HG03135 (cell line): ENCODE measurements at regions not wholly inside any gene's neighbourhood (a gene's known extent, or its start where the extent isn't known, plus 50 kb on each side); places are given as distances from the start of the nearest gene placed in this dataset.
"Not testable (repeated sequence)": the region's sequence is repeated elsewhere in the genome, so short reads cannot be mapped to it uniquely, and the experiment has no call there.

Source experiments
- ATAC-seq: cut with Tn5 transposase; IDR thresholded peaks from one replicate; pipeline ENCODE4 v1.9.1; 2021; ENCODE audit warnings: mild to moderate bottlenecking, moderate library complexity; ENCODE audit not compliant: unreplicated experiment

- no peak for ATAC-seq
Observed at GRCh38 chr1:164087906-164088453, 471.0 kb upstream of the PBX1 start.

DNA sequence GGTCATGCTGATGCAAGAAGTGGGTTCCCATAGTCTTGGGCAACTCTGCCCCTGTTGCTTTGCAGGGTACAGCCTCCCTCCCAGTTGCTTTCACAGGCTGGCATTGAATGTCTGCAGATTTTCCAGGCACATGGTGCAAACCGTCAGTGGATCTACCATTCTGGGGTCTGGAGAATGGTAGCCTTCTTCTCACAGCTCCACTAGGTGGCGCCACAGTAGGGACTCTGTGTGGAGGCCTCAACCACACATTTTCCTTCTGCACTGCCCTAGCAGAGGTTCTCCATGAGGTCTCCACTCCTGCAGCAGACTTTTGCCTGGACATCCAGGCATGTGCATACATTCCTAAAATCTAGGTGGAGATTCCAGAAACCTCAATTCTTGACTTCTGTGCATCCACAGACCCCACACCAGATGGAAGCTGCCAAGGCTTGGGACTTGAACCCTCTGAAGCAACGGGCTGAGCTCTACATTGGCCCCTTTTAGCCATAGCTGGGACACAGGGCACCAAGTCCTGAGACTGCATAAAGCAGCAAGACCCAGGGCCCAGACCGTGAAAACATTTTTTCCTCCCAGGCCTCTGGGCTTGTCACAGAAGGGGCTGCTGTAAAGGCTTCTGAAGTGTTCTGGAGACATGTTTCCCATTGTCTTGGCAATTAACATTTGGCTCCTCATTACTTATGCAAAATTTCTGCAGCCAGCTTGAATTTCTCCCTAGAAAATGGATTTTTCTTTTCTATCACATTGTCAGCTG is 466.2 kb upstream of the PBX1 start:
- ATAC-seq: no peak

DNA sequence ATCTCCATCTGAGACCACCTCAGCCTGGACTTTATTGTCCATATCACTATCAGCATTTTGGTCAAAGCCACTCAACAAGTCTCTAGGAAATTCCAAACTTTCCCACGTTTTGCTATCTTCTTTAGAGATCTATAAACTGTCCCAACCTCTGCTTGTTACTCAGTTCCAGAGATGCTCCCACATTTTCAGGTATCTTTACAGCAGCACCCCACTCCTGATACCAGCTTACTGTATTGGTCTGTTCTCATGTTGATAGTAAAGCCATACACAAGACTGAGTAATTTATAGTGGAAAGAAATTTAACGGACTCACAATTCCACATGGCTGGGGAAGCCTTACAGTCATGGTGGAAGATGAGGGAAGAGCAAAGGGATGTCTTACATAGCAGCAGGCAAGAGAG is 465.4 kb upstream of the PBX1 start:
- ATAC-seq: no peak

DNA sequence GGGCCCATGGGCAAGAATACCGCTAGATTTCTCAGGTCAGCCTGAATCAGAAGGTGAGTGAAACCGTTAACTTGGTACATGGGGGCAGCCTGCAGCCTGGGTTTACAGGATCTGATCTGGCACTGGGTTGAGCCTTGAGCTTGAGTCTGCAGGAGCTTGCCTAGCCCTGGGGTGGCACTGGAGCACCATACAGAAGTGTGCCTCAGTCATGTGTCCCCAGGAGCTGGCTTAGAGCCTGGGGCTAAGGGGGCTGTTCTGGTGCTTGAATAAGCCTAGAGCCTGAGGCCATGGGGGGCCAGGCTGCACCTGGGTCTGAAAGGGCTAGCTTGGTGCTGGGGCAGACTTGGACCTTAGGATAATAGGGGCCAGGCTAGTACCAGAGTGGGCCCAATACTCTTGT is 457.2 kb upstream of the PBX1 start:
- ATAC-seq: no peak

GRCh38 chr1:164131949-164132348 is 427.0 kb upstream of the PBX1 start:
- no peak for ATAC-seq

DNA sequence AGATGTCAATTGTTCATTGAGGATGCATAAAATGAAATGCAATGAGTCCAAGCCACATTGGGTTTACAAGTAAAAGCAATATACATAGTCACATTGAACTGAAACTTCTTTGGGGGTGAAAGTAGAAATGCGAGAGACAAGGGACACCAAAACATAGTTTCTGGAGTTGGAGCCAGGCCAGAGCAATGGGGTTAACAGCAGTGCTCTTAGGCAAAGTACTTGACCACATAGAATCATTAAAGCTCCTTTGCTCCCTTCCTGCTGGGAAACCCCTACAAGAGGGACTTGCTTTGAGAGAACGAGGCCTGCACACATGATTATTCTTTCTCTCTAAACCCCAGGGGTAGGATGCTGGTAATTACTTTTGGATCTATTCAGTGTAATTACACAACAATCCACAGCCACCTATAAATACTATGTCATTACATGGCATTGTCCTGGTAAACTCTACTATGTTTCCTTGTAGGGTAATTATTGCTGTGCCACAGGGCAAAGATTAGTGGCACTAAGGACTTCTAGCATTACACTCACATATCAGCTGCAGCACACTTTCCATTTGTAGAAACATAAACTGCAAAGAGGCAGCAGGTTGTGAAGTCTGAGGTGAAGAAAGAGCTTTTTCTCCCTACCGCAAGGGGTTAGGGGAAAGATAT is 421.6 kb upstream of the PBX1 start:
- no peak for ATAC-seq

DNA sequence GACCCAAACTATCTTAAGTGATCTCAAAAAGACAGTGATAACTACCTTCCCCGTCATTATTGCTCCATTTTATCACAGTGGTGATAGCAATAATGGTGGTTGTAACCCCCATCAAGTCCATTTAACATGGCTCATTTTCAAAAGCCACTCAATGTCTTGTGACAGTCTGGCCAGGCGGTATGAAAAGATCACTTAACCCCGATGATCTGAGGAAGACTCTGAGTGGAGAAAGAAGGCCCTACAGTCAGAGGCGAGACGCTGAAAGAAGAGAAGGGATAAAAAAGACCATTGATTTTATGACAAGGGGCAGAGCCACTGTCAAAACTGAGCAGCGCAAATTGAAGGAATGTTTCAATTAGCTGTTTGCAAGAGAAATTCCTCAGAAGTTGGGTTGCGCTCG is 417.2 kb upstream of the PBX1 start:
- ATAC-seq: no peak

DNA sequence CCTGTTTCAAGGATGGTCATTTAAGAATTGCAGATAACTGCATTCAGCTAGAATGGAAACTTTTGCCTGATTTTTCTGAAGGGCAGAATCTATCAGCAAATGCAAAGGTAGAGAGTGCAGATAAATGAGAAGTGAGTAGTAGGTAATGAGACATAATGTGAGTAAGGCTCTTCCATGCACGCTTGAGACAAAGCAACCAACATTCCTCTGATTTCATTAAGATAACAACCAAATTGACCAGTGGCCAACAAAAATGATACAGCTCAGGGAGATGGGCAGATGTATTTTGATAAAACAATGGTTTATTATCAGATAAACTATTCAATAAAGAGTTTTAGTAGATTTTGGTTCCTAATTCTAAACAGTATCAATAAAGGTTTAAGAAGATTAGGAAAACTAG is 404.4 kb upstream of the PBX1 start:
- no peak for ATAC-seq

- ATAC-seq: no peak
Observed at GRCh38 chr1:164155347-164155746, 403.6 kb upstream of the PBX1 start.

- no peak for ATAC-seq
Observed at GRCh38 chr1:164163289-164163849, 395.6 kb upstream of the PBX1 start.

GRCh38 chr1:164165466-164165865 is 393.5 kb upstream of the PBX1 start:
- no peak for ATAC-seq

- ATAC-seq: not testable (repeated sequence)
Observed at GRCh38 chr1:164166454-164166853, 392.5 kb upstream of the PBX1 start.

DNA sequence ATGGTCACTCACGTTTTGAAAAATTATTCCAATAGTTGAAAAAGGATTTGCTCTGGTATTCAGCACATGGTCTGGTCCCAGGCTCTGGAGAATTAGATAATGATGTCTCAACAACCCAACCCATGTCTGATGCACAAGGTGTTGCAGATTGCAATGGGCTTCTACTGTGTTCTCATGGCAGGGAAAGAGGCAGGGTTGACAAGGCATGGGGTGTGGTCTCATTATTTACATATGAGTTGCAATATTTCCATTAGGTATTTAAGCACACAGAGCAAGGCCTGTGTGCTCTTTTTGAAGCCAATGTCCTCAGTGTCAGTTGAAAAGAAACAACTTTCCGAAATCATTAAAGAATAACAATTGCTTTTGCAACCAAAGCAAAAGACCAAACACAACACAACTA is 381.9 kb upstream of the PBX1 start:
- ATAC-seq: no peak

- ATAC-seq: no peak
Observed at GRCh38 chr1:164180824-164181223, 378.2 kb upstream of the PBX1 start.

DNA sequence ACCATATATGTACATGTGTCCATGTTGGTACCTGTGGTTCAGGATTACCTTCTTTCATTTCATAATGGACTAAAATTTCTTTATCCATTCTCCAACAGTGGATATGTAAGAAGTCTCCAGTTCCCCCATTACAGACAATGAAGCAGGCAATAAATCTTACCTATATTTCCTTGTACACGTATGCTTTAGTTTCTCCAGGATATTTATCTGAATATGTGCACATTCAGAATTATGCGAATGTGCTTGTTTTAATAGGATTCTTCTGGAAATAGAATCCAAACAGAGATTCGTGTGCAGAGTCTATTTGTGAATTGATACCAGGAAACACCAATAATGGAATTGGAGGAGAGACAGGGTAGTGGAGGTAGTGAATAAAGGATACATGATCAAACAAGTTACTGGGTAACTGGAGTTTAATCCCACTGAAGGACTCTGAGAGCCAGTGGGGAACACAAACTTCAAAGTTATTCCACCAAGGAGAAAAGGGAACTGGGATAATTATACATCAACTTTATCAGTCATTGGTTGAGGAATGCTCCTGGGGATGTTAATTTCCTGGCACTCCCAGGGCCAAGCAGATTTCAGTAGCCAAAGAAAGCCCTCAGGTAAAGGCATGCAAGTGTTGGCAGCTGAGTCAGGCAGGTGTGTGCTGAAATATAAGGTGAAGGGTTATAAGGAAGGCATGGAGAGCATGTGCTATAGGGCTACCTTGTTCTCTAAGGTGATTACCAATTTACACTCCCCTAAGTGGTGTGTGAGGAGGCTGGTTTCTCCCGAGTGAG is 374.9 kb upstream of the PBX1 start:
- ATAC-seq: no peak

DNA sequence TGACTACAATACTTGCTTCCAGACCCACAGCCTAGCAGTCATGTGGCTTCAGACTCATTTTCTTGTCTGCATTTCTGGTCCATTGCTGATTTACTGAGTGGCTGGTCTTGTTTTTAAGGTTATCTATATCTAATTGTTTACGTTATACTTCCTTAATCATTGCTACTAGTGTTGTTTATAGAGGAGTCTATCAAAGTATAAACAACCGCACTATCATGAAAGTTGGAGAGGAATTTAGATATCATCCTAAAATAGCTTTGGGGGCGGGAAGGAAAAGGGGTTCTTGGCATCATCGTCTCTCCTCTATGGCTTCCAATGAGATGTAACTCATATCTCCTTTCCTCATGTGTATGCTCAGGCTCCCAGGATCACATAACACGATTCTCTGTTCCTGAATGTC is 372.1 kb upstream of the PBX1 start:
- ATAC-seq: no peak

GRCh38 chr1:164188497-164188896 is 370.5 kb upstream of the PBX1 start:
- no peak for ATAC-seq

DNA sequence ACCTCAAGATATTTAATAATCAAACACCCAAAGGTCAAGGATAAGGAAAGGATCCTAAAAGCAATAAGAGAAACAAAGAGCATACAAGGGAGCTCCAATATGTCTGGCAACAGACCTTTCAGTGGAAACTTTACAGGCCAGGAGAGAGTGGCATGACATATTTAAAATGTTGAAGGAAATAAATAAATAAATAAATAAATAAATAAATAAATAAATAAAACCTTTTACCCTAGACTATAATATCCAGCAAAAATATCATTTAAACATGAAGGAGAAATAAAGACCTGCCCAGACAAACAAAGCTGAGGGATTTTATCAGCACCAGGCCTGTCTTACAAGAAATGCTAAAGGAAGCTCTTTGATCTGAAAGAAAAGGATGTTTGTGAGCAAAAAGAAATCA is 367.8 kb upstream of the PBX1 start:
- ATAC-seq: no peak

DNA sequence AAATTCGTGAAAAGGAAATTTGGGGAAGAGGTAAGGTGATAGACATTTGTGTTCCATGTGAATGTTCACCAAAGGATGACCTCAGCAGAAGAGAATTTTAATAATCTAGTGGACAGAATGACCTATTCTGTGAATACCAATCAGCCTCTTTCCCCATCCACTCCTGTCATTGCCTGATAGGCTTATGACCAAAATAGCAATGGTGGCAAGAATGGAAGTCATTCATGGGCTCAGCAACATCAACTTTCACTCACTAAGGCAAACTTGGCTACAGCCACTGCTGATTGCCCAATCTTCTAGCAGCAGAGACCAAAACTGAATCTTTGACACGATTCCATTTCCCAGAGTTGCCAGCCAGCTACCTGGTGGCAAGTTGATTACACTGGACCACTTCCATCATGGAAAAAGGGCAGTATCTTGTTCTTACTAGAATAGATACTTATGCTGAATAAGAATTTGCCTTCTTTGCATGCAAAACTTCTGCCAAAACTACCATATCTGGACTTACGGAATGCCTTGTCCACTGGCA is 348.7 kb upstream of the PBX1 start:
- ATAC-seq: no peak

GRCh38 chr1:164223378-164223777 is 335.6 kb upstream of the PBX1 start:
- ATAC-seq: no peak

- ATAC-seq: no peak
Observed at GRCh38 chr1:164225011-164225410, 334.0 kb upstream of the PBX1 start.
